GM20000 (cell line): ENCODE measurements at regions not wholly inside any gene's neighbourhood (a gene's known extent, or its start where the extent isn't known, plus 50 kb on each side); places are given as distances from the start of the nearest gene placed in this dataset.
"Not testable (repeated sequence)": the region's sequence is repeated elsewhere in the genome, so short reads cannot be mapped to it uniquely, and the experiment has no call there.

ENCODE experiments used
- DNase-seq: peaks from one replicate; pipeline ENCODE4 v3.0.0; 2012; ENCODE audit warnings: low spot score
- CTCF ChIP-seq: IDR thresholded peaks from 2 replicates; pipeline ENCODE4 v1.5.1; 2012; ENCODE audit warnings: mild to moderate bottlenecking, control low read depth; ENCODE audit errors: extremely low read depth, missing control alignments

- TF ChIP-seq CTCF: no peak
- DNase-seq: no peak
Measured at GRCh38 chr4:159706704-159707103, 603.8 kb downstream of the RAPGEF2 start.

- DNase-seq: not testable (repeated sequence)
Measured at GRCh38 chr4:159715180-159715579, 612.3 kb downstream of the RAPGEF2 start.

GRCh38 chr4:159719531-159719930 is 616.7 kb downstream of the RAPGEF2 start:
- no peak for DNase-seq
- no peak for TF ChIP-seq CTCF

- no peak for TF ChIP-seq CTCF
- no peak for DNase-seq
Measured at GRCh38 chr4:159722052-159722451, 619.2 kb downstream of the RAPGEF2 start.

GRCh38 chr4:159722918-159723317 is 620.0 kb downstream of the RAPGEF2 start:
- no peak for TF ChIP-seq CTCF
- DNase-seq: no peak

GRCh38 chr4:159723341-159724048 is 620.6 kb downstream of the RAPGEF2 start:
- TF ChIP-seq CTCF: no peak
- no peak for DNase-seq

- TF ChIP-seq CTCF: no peak
- DNase-seq: no peak
Measured at GRCh38 chr4:159725571-159725970, 622.7 kb downstream of the RAPGEF2 start.
